Smooth muscle cell of the brain vasculature (primary cell): ENCODE measurements at regions not wholly inside any gene's neighbourhood (a gene's known extent, or its start where the extent isn't known, plus 50 kb on each side); places are given as distances from the start of the nearest gene placed in this dataset.

Experiments
- DNase-seq: peaks from one replicate; pipeline ENCODE4 v3.0.0-alpha.2; 2012; ENCODE audit warnings: low read depth, low spot score

GRCh38 chr10:131626274-131626673 lies 274.5 kb upstream of the PPP2R2D start:
- no peak for DNase-seq

GRCh38 chr10:131629026-131629770 lies 271.6 kb upstream of the PPP2R2D start:
- DNase-seq, result no peak

DNA sequence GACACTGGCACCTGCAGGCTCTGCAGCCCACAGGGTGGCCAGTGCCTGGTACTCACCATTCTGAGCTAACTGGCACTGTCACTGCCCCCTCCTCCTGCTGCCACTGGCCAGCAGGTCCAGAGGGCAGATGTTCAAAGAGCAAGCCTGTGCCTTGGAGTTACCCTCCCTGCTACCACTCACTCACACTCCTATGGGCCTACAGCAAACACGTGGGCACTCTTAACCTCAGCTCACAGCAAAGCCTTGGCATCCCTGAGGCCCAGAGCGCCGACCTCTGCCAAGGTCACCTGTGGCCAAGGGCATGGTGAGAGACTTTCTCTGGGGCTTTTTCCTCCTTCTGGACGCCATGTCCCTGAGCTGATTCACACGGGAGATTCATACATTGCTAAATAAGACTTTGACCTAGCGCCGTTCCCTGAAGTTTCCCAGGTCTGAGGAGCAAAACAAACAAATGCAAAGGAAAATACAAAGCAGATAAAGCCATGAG lies 270.0 kb upstream of the PPP2R2D start:
- DNase-seq, result no peak

DNA sequence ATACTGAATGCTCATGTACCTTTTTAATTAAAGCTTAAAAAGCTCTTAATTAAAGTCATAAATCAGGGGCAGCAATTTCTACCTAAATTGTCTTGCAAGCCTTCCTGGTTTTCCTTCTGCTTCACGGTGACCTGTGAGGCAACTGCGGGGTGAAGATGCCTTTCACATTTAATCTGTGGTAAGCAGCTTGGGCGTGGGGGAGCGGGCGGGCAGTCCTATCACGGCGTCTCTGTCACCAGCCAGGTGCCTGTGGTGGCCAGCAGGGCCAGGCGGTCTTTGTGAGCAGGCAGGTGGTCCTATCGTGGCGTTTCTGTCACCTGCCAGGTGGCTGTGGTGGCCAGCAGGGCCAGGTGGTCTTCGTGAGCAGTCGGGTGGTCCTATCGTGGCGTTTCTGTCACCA lies 269.2 kb upstream of the PPP2R2D start:
- DNase-seq, result no peak

DNA sequence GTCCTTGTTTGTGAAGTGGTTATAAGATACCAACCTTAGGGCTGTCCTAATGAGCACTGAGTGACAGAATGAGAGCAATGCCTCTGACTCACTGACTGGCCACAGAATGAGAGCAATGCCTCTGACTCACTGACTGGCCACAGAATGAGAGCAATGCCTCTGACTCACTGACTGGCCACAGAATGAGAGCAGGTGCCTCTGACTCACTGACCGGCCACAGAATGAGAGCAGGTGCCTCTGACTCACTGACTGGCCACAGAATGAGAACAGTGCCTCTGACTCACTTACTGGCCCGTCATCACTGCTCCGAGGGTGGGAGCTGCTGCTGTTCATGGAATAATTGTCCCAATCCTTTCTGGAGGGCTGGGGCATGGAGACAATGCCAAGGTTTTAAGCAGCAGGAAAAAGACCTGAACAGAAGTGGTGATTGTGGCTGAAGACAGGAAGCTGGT lies 265.2 kb upstream of the PPP2R2D start:
- DNase-seq, result no peak

DNA sequence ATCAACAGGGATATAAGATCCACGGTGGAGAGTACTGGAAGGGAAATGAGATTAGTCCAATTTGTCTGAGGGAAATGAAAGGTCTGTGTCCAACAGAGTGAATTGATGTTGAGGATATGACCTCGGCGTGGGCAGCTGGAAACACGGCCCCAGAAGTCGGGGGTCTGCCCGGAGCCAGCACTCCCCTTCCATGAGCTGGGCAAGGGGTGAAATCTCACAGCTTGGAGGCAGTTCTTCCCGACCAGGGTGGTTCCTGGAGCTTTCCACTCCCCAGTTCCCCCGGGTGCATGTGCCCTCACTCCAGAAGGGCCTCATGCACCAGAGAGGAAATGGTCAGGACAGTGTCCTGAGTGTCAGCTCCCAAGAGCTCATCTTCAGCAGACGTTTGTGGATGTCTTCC lies 264.7 kb upstream of the PPP2R2D start:
- no peak for DNase-seq

DNA sequence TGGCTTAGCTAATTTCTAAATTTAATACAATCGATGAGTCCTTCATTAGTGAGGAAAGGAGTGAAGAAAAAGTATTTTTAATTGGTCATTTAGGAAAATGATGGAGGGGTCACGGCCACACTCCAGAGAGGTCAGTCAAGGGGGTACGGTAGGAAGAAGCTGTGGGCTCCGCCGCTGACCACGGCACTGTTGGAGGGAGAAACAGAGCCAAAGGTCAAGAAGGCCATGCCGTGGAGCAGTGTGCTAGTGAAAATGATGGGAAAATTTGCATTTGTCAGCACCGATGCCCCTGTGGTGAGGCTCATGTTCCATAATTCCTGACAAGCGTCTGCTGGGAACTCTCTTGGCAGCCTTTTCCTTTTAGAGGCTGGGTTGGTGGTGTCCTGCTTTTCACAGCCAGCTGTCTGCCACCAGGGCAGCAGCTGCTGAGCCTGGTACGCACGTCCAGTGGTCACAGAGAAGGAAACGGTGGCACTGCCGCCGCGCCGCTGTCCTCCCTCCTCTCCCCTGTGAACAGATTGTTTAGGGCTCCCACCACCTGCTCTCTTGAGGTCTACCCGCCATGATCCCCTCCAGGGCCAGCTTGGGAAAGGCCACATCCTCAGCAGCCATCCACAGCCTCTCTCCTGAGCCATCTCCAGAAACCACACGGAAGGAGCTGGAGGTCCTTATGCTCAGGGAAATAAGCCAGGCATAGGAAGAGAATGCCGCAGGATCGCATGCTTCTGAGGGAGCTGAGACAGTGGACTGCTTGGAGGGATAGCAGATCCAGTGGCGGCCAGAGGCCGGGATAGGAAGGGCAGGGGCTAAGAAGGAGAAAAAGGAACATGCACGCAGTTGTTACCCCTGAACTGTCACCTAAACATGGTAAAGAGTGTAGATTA lies 263.7 kb upstream of the PPP2R2D start:
- DNase-seq, result no peak

DNA sequence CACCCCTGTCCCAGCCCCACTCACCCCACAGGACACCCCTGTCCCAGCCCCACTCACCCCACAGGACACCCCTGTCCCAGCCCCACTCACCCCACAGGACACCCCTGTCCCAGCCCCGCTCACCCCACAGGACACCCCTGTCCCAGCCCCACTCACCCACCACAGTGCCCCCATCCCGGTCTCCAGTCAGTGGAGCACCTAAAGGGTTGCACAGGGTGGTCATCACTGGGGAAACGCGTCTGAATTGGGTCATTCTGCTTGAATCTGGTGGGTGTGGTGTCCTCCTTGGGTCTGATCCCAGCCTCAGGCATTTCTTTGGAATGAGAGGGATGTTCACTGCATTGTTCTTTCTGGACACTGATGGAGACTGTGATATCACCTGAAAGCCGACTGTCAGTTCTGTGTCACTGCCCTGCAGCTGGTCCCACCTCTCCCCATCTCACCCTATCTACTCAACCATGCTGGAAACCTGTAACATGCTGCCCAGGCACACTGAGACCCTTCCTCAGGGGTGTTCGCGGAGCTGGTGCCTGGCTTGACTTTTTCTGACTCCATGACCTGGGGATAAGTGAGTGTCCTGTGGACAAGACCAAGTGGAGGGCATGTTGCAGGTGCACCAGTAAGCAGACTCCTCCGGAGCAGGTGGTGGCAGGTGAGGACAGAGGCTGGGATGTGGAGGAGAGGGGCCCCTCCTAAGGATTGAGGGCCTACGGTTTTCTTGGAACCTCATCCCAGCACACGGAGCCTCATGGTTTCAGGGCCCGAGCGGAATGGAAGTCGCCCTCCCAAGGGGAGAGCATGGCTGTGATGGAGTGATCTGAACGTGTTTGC lies 262.5 kb upstream of the PPP2R2D start:
- no peak for DNase-seq

DNA sequence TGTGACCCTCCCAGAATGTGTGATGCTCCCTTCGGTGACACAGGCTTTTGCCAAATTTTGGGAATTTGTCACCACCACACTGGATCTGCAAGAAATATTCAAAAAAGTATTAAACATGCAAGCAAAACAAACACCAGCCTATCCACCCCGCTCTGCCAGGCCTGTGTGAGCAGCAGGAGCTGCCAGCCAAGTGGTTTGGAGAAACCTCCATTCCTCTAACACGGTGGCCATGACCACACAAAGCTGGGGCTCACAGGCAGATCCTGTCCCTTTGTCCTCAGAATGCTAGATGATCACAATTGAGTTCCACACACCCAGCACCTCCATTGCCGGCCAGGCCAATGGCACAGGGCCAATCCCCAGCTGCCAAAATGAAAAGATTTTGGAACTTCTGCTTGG lies 261.9 kb upstream of the PPP2R2D start:
- DNase-seq, result no peak

GRCh38 chr10:131640045-131640644 lies 260.7 kb upstream of the PPP2R2D start:
- DNase-seq, result no peak

DNA sequence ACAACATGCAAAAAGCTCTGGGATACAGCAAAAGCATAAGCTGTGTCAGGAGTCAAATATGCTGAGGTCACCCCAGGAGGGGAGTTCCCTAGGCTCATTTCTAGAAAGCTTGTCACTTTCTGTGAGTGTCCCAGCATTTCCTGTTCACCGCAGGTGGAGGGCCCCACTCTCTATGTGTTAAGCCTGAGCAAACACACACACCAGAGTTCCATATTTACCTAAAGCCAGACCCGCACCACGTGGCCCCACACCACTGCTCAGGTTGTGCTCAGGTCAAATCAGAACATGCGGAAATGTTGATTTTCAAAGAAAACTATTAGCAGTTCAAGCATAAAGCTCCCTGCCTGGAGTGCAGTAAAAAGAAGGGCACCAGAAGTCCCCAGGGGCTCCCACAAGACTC lies 259.6 kb upstream of the PPP2R2D start:
- no peak for DNase-seq

- no peak for DNase-seq
These were observed 258.9 kb upstream of the PPP2R2D start for GRCh38 chr10:131641898-131642297.

DNA sequence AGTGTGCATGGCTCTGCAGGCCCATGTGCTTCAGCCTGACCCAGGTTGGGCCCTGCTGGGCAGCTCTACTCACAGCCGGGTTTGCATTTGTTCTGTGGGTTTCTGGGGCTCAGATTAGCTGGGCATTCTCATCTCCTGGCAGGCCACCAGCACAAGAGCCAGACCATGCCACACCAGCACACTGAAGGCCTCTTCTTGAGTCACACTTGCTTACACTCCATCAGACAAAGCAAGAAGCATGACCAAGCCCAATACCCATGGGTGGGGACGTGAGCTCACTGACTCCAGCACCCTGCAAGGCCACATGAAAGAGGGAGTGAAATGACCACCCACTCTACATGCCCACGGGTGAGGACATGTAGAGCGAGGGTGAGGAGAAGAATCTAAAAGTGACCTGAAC lies 257.8 kb upstream of the PPP2R2D start:
- no peak for DNase-seq

GRCh38 chr10:131644289-131644688 lies 256.5 kb upstream of the PPP2R2D start:
- no peak for DNase-seq

DNA sequence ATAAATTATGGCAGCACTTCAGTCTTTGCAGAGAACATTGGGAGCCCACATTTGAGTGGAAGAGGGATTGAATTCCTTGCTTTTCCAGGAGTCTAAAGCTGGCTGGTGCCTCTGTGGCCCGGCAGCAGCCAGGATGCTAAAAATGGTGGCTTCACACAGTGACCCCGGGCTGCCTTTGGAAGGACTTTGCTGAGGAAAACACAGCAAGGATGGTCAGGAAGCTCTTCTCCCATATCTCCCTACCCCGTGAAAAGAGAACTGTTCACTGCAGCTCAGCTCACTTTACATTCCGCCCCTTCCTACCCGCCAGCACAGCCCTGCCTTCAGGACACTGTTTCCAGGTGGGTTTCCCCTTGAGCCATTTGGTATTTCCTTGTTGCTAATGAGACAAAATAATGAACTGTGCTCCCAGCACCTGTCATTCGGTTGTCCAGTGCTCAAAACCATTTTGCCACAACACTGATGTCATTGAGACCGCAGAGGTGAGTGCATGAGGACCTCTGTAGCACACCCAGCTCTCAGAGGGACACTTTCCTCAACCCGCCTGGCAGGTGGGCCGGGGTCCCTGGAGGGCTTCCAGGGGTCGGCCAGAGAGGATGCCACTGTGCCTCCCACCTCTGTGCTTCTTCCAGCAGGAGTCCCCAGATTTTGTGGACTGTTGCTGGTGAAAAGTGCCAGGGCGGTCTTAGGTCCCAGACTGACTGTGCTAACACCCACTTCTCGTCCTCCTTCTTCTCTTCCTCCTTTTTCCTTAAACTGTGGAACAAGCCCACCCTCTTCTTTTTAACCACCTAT lies 255.7 kb upstream of the PPP2R2D start:
- DNase-seq, result no peak

DNA sequence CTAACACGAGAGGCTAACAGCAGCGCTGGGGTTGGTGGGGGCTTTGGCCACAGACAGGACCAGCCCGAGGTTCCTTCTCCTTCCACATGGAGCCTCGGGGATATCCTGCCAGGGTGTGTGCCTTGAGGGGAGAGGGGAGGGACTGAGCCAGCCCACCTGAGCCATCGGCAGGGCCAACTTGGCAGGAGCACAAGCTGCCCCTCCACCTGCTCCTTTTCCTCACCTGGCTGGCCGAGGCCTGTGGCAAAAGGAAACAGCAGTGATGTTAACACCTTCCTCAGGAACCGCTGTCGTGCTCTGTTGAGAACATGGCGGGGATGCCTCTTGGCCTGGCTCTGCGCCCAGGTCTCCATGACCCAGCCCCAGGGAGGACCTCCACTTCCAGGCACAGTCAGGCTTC lies 255.1 kb upstream of the PPP2R2D start:
- DNase-seq, result no peak

DNA sequence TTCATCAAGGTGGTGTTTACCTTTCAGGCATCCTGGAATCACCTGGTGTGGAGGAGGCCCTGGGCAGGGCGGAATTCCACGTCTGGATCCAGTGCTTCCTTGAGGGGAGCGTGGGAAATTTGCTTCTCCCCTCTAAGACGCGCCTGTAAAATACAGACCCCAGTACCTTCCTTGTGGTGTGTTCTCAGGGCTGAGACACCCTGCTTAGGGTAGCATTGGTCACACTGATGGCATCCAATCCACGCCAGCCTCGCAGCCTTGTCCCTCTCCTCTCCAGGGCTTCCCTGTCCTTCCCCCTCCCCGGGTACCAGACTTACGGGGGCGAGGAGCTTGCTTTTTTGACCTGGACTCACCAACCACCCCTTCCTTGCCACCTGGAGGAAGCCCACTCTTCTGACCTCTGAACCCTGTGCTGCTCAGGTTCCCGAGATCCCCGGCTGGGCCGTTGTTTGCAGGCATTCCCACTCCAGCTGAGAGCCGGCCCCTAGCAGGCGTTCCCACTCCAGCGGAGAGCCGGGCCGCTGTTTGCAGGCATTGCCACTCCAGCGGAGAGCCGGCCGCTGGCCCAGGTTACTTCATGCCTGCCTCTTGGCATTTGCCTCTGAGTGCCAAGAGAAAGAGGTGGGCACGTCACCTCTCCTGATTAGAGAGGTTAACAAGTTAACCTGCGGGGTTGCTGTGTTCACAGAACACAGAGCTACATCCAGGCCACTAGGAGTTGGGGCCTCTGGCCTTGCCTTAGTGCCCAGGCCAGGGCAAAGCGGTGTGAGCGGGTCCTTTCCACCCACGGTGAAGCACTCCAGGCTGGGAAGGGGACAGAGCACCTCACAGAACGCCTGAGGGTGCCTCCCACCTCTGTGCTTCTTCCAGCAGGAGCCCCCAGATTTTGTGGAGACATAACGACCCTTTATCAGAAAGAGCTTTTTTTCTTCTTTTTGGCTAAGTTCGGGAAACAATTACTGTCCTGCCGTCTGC lies 254.0 kb upstream of the PPP2R2D start:
- no peak for DNase-seq

DNA sequence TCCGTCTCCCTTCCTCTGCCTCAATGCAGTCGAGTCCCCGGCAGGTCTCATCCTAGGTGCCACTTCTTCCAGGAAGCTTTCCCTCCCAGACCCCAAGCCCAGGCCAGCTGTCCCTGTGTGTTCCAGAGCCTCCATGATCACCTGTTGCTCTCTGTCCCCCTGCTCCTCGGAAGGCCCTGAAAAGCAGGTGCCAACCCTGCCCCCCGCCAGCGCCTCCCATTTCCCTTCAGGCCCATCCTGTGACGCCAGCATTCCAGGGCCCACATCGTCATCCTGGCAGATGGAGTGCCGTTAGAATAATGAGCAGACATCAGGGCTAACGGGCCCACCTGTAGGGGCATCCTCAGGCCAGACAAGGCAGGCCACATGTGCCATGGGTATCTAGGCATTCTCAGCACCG lies 253.0 kb upstream of the PPP2R2D start:
- no peak for DNase-seq

GRCh38 chr10:131648386-131649020 lies 252.3 kb upstream of the PPP2R2D start:
- no peak for DNase-seq
